AG04449 (cell line): ENCODE measurements at regions not wholly inside any gene's neighbourhood (a gene's known extent, or its start where the extent isn't known, plus 50 kb on each side); places are given as distances from the start of the nearest gene placed in this dataset.
"Not testable (repeated sequence)": the region's sequence is repeated elsewhere in the genome, so short reads cannot be mapped to it uniquely, and the experiment has no call there.

Source experiments
- CTCF ChIA-PET: fragments of 350-600 bp; formaldehyde crosslinking; extraction: SDS; loops from one replicate; lab custom pipeline; 2021; ENCODE audit warnings: antibody characterized with exemption; lab: Yijun Ruan, JAX
- POLR2A ChIA-PET: fragments of 400-600, 350-600 bp; formaldehyde crosslinking; extraction: SDS; loops from one replicate; lab custom pipeline; 2020; ENCODE audit warnings: antibody characterized with exemption, inconsistent platforms; lab: Yijun Ruan, JAX
- DNase-seq: peaks from one replicate; pipeline ENCODE4 v3.0.0-alpha.2; 2010; ENCODE audit warnings: low read depth, low spot score
- H3K4me3 ChIP-seq: 2 replicates; pipeline ENCODE4 v1.5.1; 2011; ENCODE audit warnings: low read depth, mild to moderate bottlenecking, control low read depth, low read length
- CTCF ChIP-seq: IDR thresholded peaks from one replicate; pipeline ENCODE4 v1.5.1; 2011; ENCODE audit warnings: mild to moderate bottlenecking, moderate library complexity, low read length, control low read depth, inconsistent platforms; ENCODE audit not compliant: insufficient read depth; ENCODE audit errors: missing control alignments

- peak; percentile 19 for DNase-seq
- ChIA-PET CTCF (no interaction called here), POLR2A (no interaction called here)
- no peak overlapping the region for H3K4me3 ChIP-seq
- TF ChIP-seq CTCF: no peak
These were observed 201.5 kb upstream of the GNAI1 start for GRCh38 chr7:79933144-79933543.

- ChIA-PET POLR2A (no interaction called here), CTCF (no interaction called here)
- no peak for DNase-seq
- TF ChIP-seq CTCF: no peak
- H3K4me3 ChIP-seq: no peak overlapping the region
These were observed 204.0 kb upstream of the GNAI1 start for GRCh38 chr7:79930604-79931003.

- H3K4me3 ChIP-seq: no peak overlapping the region
- no peak for DNase-seq
- ChIA-PET POLR2A (no interaction called here), CTCF (no interaction called here)
- no peak for TF ChIP-seq CTCF
These were observed 207.5 kb upstream of the GNAI1 start for GRCh38 chr7:79927116-79927515.

GRCh38 chr7:79923953-79924352, 210.7 kb upstream of the GNAI1 start:
- CTCF ChIA-PET: no interaction called here
- POLR2A ChIA-PET: no interaction called here
- H3K4me3 ChIP-seq: no peak overlapping the region
- no peak for TF ChIP-seq CTCF
- no peak for DNase-seq

GRCh38 chr7:79922894-79923293, 211.7 kb upstream of the GNAI1 start:
- DNase-seq: no peak
- no peak for TF ChIP-seq CTCF
- ChIA-PET POLR2A (no interaction called here), CTCF (interaction anchor here (0.6 kb wide), 1 partner anchor 22 kb away, joined by 3 read pairs; no protein-coding TSS in a partner anchor)
- no peak overlapping the region for H3K4me3 ChIP-seq

- TF ChIP-seq CTCF: no peak
- CTCF ChIA-PET: no interaction called here
- POLR2A ChIA-PET: no interaction called here
- no peak overlapping the region for H3K4me3 ChIP-seq
- no peak for DNase-seq
These were observed 212.7 kb upstream of the GNAI1 start for GRCh38 chr7:79921976-79922375.

GRCh38 chr7:79918632-79919031, 216.0 kb upstream of the GNAI1 start:
- H3K4me3 ChIP-seq, CTCF ChIA-PET, DNase-seq, POLR2A ChIA-PET: not testable (repeated sequence)

- H3K4me3 ChIP-seq, CTCF ChIA-PET, DNase-seq, POLR2A ChIA-PET: not testable (repeated sequence)
These were observed 219.3 kb upstream of the GNAI1 start for GRCh38 chr7:79915346-79915745.
